B cell (primary cell): ENCODE measurements at regions not wholly inside any gene's neighbourhood (a gene's known extent, or its start where the extent isn't known, plus 50 kb on each side); places are given as distances from the start of the nearest gene placed in this dataset. TPM values are rescaled to one million over a fixed set of nuclear protein-coding genes. Genes with fewer than 3 reads are reported as not detected.

Experiments used
- ATAC-seq: fragments of 200-7000 bp; cut with Tn5 transposase; one replicate; pipeline ENCODE4 v1.10.0; 2021; ENCODE audit warnings: low read depth, mild to moderate bottlenecking, moderate number of reproducible peaks, moderate library complexity
- CTCF ChIA-PET: fragments of 350-600 bp; sonication (Branson Sonifier 250); formaldehyde crosslinking; loops from one replicate; lab custom pipeline; 2021; ENCODE audit warnings: antibody characterized with exemption, inconsistent platforms; lab: Charles Lee
- POLR2A ChIA-PET: fragments of 350-600 bp; sonication (Branson Sonifier 250); formaldehyde crosslinking; loops from one replicate; lab custom pipeline; 2021; ENCODE audit warnings: antibody characterized with exemption; lab: Charles Lee
- DNase-seq: peaks from one replicate; pipeline ENCODE4 v3.0.0; 2013
- H2AFZ ChIP-seq: 2 replicates; pipeline ENCODE4 v1.6.1; 2012; ENCODE audit warnings: mild to moderate bottlenecking, low read depth, low read length; ENCODE audit not compliant: insufficient read depth, poor library complexity, severe bottlenecking
- H3K27ac ChIP-seq, 2 donors: 1 replicate in 1 of 2; 2 replicates in 1 of 2; pipeline ENCODE4 v1.5.1; 2012 to 2013; ENCODE audit warnings: low read length in 2 of 2, mild to moderate bottlenecking in 2 of 2, moderate library complexity in 1 of 2
- H3K27me3 ChIP-seq, 4 experiments: fragments of 200-600 bp in 1 of 4; sonication (generic) in 1 of 4; replicated peaks in 1 of 4; 1 replicate in 2 of 4; 2 replicates in 2 of 4; pipeline versions ENCODE4 v1.6.1 to v1.7.0; 2013 to 2016; ENCODE audit warnings: low read length in 3 of 4, mild to moderate bottlenecking in 2 of 4, mixed read lengths in 1 of 4, moderate library complexity in 1 of 4; ENCODE audit not compliant: insufficient read depth in 4 of 4, control insufficient read depth in 3 of 4; ENCODE audit errors: control extremely low read depth in 1 of 4
- H3K36me3 ChIP-seq, 2 experiments: replicated peaks in 1 of 2; 1 replicate in 1 of 2; 2 replicates in 1 of 2; pipeline versions ENCODE4 v1.6.1 to v1.7.1; 2013; ENCODE audit warnings: low read length in 1 of 2; ENCODE audit not compliant: insufficient read depth in 2 of 2, control insufficient read depth in 1 of 2; ENCODE audit errors: control extremely low read depth in 1 of 2, extremely low read depth in 1 of 2
- H3K4me1 ChIP-seq, 2 donors: fragments of 200-600 bp in 1 of 2; sonication (generic) in 1 of 2; 1 replicate in 1 of 2; 2 replicates in 1 of 2; pipeline versions ENCODE4 v1.5.1 to v1.6.1; 2013 to 2017; ENCODE audit warnings: low read length in 2 of 2; ENCODE audit not compliant: control insufficient read depth in 2 of 2, insufficient read depth in 2 of 2
- H3K4me2 ChIP-seq: replicated peaks from 2 replicates; pipeline ENCODE3; 2012; ENCODE audit warnings: mild to moderate bottlenecking, low read depth, low read length; ENCODE audit not compliant: poor library complexity, severe bottlenecking
- H3K4me3 ChIP-seq, 5 experiments: fragments of 200-600 bp in 1 of 5; sonication (generic) in 1 of 5; 1 replicate in 3 of 5; 2 replicates in 2 of 5; pipeline versions ENCODE4 v1.5.1 to v1.7.0; 2011 to 2016; ENCODE audit warnings: low read length in 4 of 5, mild to moderate bottlenecking in 4 of 5, low read depth in 2 of 5, control low read depth in 1 of 5, moderate library complexity in 1 of 5; ENCODE audit not compliant: insufficient read depth in 1 of 5; ENCODE audit errors: control extremely low read depth in 1 of 5, extremely low read depth in 1 of 5
- H3K79me2 ChIP-seq: fragments of 200-600 bp; sonication (generic); one replicate; pipeline ENCODE4 v1.6.0; 2016; ENCODE audit warnings: low read length; ENCODE audit not compliant: control insufficient read depth, insufficient read depth
- H3K9ac ChIP-seq: fragments of 200-600 bp; sonication (generic); 2 replicates; pipeline ENCODE4 v1.6.1; 2017; ENCODE audit warnings: mild to moderate bottlenecking, low read length, moderate library complexity
- H3K9me3 ChIP-seq, 3 donors: one replicate each; pipeline versions ENCODE4 v1.6.1 to v1.7.1; 2013; ENCODE audit warnings: low read length in 2 of 3; ENCODE audit not compliant: control insufficient read depth in 2 of 3, insufficient read depth in 1 of 3; ENCODE audit errors: control extremely low read depth in 1 of 3
- H4K20me1 ChIP-seq: 2 replicates; pipeline ENCODE4 v1.6.0; 2012; ENCODE audit warnings: mild to moderate bottlenecking, low read length; ENCODE audit not compliant: insufficient read depth, control insufficient read depth, poor library complexity, severe bottlenecking
- H3K27ac Mint-ChIP-seq: one replicate; pipeline ENCODE4 v1.8.0; 2021; ENCODE audit warnings: mixed read lengths
- H3K27me3 Mint-ChIP-seq: one replicate; pipeline ENCODE4 v1.8.0; 2021; ENCODE audit warnings: mixed read lengths
- H3K4me1 Mint-ChIP-seq: one replicate; pipeline ENCODE4 v1.8.0; 2021; ENCODE audit warnings: mixed read lengths
- H3K4me3 Mint-ChIP-seq: one replicate; pipeline ENCODE4 v1.8.0; 2021; ENCODE audit warnings: mixed read lengths
- H3K9me3 Mint-ChIP-seq: one replicate; pipeline ENCODE4 v1.8.0; 2022; ENCODE audit warnings: mixed read lengths; ENCODE audit not compliant: insufficient read depth
- EZH2 ChIP-seq: IDR thresholded peaks from 2 replicates; pipeline ENCODE4 v1.6.1; 2012; ENCODE audit warnings: borderline replicate concordance, low read depth, mild to moderate bottlenecking, moderate library complexity, low read length; ENCODE audit not compliant: insufficient read depth, poor library complexity, severe bottlenecking
- WGBS: methylation state at CpG from one replicate; pipeline ENCODE4 v1.1.5; 2013; ENCODE audit warnings: missing lambda C conversion rate; ENCODE audit not compliant: insufficient coverage; 5-methylcytosine and 5-hydroxymethylcytosine counted together
- intact Hi-C: fragments of 100-400 bp; cut with micrococcal nuclease; formaldehyde crosslinking; loops from one replicate; pipeline ENCODE4 v1.10.0; 2022
- small RNA-seq: library from RNA; depleted of rRNA; stranded (forward); fragments of <200 nt; gene quantifications from one replicate; pipeline ENCODE3, GENCODE V24; 2012; ENCODE audit warnings: low replicate concordance, low read depth; ENCODE audit not compliant: insufficient read length
- TF ChIP-seq, protein P1 (sequence below): fragments of 200-600 bp; IDR thresholded peaks from one replicate; pipeline ENCODE4 v1.8.0; 2022; ENCODE audit warnings: antibody characterized with exemption, mild to moderate bottlenecking

DNA sequence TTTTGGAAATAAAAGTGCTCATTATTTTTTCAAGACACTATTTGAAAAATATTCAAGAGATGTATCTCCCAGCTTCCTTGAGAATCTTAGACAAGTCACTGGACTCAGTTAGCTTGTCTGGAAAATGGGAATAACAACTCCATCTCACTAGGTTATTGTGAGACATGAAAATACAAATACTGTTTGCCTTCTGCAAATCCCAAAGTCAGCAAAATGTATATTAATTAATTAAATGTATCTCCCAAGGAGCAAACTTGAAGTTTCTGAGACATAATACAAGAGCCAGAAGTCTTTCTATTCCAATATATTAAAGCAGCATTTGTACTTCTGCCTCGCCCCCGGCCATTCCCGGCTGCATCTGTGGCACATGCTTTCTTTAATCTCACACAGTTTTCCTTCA, 54.6 kb upstream of the ID4 start:
- Mint-ChIP-seq H3K4me1 (no peaks in the 10 kb centered on the region), H3K4me3 (no peak overlapping the region), H3K27me3 (no peaks in the 10 kb centered on the region), H3K27ac (no peak overlapping the region), H3K9me3 (peaks cover 4% of the 10 kb centered on the region)
- no peaks in the 10 kb centered on the region for H3K4me1 ChIP-seq
- ChIA-PET CTCF (no interaction called here), POLR2A (no interaction called here)
- no peaks in the 10 kb centered on the region for H3K27me3 ChIP-seq
- no peak overlapping the region for H2AFZ ChIP-seq
- no peaks in the 10 kb centered on the region for H3K36me3 ChIP-seq
- TF ChIP-seq, protein P1, sequence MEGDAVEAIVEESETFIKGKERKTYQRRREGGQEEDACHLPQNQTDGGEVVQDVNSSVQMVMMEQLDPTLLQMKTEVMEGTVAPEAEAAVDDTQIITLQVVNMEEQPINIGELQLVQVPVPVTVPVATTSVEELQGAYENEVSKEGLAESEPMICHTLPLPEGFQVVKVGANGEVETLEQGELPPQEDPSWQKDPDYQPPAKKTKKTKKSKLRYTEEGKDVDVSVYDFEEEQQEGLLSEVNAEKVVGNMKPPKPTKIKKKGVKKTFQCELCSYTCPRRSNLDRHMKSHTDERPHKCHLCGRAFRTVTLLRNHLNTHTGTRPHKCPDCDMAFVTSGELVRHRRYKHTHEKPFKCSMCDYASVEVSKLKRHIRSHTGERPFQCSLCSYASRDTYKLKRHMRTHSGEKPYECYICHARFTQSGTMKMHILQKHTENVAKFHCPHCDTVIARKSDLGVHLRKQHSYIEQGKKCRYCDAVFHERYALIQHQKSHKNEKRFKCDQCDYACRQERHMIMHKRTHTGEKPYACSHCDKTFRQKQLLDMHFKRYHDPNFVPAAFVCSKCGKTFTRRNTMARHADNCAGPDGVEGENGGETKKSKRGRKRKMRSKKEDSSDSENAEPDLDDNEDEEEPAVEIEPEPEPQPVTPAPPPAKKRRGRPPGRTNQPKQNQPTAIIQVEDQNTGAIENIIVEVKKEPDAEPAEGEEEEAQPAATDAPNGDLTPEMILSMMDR, result no peak
- TF ChIP-seq EZH2, result no peak
- ATAC-seq, result no peak
- intact Hi-C loops, result no loop called here
- H3K9ac ChIP-seq, result no peak overlapping the region
- DNase-seq, result no peak
- H3K4me2 ChIP-seq, result no peak overlapping the region
- H3K9me3 ChIP-seq, result peaks cover 0 to 4% (median 0%) of the 10 kb centered on the region in 3 donors
- no peak overlapping the region for H3K27ac ChIP-seq
- no peak overlapping the region for H3K4me3 ChIP-seq
- WGBS, result 97% methylated on average over 3 of the region's 3 CpGs
- H3K79me2 ChIP-seq, result no peaks in the 10 kb centered on the region
- H4K20me1 ChIP-seq, result no peaks in the 10 kb centered on the region

Small RNA genes in the stretch of these regions (small RNA-seq; reads per million reads assigned to genes)
- gene MIR548A1, result not detected
- gene RNA5SP205, result not detected
- not detected for gene RNU6-801P
